Kidney epithelial cell (primary cell): ENCODE measurements at regions not wholly inside any gene's neighbourhood (a gene's known extent, or its start where the extent isn't known, plus 50 kb on each side); places are given as distances from the start of the nearest gene placed in this dataset.

ENCODE experiments used
- DNase-seq: peaks from one replicate; pipeline ENCODE4 v3.0.0-alpha.2; 2010; ENCODE audit warnings: low read depth
- H3K27me3 ChIP-seq: 2 replicates; pipeline ENCODE4 v1.6.0; 2011; ENCODE audit warnings: low read length; ENCODE audit not compliant: control insufficient read depth, insufficient read depth
- H3K36me3 ChIP-seq: 2 replicates; pipeline ENCODE4 v1.5.1; 2011; ENCODE audit warnings: low read length; ENCODE audit not compliant: control insufficient read depth, insufficient read depth
- H3K4me3 ChIP-seq: 2 replicates; pipeline ENCODE4 v1.5.1; 2011; ENCODE audit warnings: low read depth, mild to moderate bottlenecking, control low read depth, low read length
- CTCF ChIP-seq: IDR thresholded peaks from 2 replicates; pipeline ENCODE4 v1.5.1; 2011; ENCODE audit warnings: mild to moderate bottlenecking, moderate library complexity, low read length, control low read depth, inconsistent platforms; ENCODE audit not compliant: insufficient read depth, poor library complexity, severe bottlenecking

- H3K36me3 ChIP-seq: no peaks in the 10 kb centered on the region
- TF ChIP-seq CTCF: no peak
- H3K4me3 ChIP-seq: no peak overlapping the region
- DNase-seq: no peak
- no peaks in the 10 kb centered on the region for H3K27me3 ChIP-seq
These were observed 488.8 kb upstream of the CHST9 start for GRCh38 chr18:27673861-27674260.

- no peak for DNase-seq
- no peak for TF ChIP-seq CTCF
- no peaks in the 10 kb centered on the region for H3K27me3 ChIP-seq
- no peak overlapping the region for H3K4me3 ChIP-seq
- no peaks in the 10 kb centered on the region for H3K36me3 ChIP-seq
These were observed 483.1 kb upstream of the CHST9 start for GRCh38 chr18:27668158-27668557.

- no peak overlapping the region for H3K4me3 ChIP-seq
- TF ChIP-seq CTCF: no peak
- no peak for DNase-seq
- no peaks in the 10 kb centered on the region for H3K27me3 ChIP-seq
- no peaks in the 10 kb centered on the region for H3K36me3 ChIP-seq
These were observed 482.0 kb upstream of the CHST9 start for GRCh38 chr18:27667064-27667463.

- no peaks in the 10 kb centered on the region for H3K36me3 ChIP-seq
- H3K4me3 ChIP-seq: no peak overlapping the region
- DNase-seq: no peak
- no peak for TF ChIP-seq CTCF
- no peaks in the 10 kb centered on the region for H3K27me3 ChIP-seq
These were observed 480.9 kb upstream of the CHST9 start for GRCh38 chr18:27666016-27666415.

- H3K4me3 ChIP-seq: no peak overlapping the region
- DNase-seq: no peak
- TF ChIP-seq CTCF: no peak
- H3K36me3 ChIP-seq: no peaks in the 10 kb centered on the region
- no peaks in the 10 kb centered on the region for H3K27me3 ChIP-seq
These were observed 480.2 kb upstream of the CHST9 start for GRCh38 chr18:27665264-27665799.

GRCh38 chr18:27662949-27663348, 477.8 kb upstream of the CHST9 start:
- no peaks in the 10 kb centered on the region for H3K27me3 ChIP-seq
- no peak for TF ChIP-seq CTCF
- H3K36me3 ChIP-seq: no peaks in the 10 kb centered on the region
- H3K4me3 ChIP-seq: no peak overlapping the region
- DNase-seq: no peak
